ENCODE measurements at regions not wholly inside any gene's neighbourhood (a gene's known extent, or its start where the extent isn't known, plus 50 kb on each side); places are given as distances from the start of the nearest gene placed in this dataset.

- DNase-seq (ENCODE audit: low read depth): no peak
- H3K4me3 ChIP-seq (ENCODE audit: low read depth, low read length): no peak overlapping the region
- TF ChIP-seq, protein P1, sequence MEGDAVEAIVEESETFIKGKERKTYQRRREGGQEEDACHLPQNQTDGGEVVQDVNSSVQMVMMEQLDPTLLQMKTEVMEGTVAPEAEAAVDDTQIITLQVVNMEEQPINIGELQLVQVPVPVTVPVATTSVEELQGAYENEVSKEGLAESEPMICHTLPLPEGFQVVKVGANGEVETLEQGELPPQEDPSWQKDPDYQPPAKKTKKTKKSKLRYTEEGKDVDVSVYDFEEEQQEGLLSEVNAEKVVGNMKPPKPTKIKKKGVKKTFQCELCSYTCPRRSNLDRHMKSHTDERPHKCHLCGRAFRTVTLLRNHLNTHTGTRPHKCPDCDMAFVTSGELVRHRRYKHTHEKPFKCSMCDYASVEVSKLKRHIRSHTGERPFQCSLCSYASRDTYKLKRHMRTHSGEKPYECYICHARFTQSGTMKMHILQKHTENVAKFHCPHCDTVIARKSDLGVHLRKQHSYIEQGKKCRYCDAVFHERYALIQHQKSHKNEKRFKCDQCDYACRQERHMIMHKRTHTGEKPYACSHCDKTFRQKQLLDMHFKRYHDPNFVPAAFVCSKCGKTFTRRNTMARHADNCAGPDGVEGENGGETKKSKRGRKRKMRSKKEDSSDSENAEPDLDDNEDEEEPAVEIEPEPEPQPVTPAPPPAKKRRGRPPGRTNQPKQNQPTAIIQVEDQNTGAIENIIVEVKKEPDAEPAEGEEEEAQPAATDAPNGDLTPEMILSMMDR (IDR thresholded peaks at IDR 0.05; ENCODE audit: insufficient read depth, low read depth, low read length, missing control alignments): no peak
Measured at GRCh38 chr13:61600360-61601033, 184.8 kb upstream of the PCDH20 start.

DNA sequence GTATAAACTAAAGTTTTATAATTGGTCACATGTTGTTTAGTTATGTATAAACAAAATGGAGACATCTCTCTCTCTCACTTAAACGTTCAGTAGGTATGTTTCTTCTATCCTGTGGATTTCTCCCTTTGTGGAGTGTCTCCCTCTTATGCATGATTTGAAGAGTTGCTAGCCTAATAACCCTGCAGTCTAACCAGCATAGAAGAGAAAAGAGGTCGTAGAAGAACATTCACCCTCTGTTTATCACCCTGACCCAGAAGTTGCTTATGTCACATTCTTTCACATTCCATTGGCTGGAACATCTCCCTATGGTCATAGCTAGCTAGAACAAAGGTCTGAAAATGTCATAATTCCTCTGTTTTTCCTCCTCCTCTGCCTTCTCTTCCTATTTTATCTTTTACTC is 176.8 kb upstream of the PCDH20 start:
- TF ChIP-seq, protein P1 (IDR thresholded peaks at IDR 0.05; ENCODE audit: insufficient read depth, low read depth, low read length, missing control alignments): no peak
- H3K4me3 ChIP-seq (ENCODE audit: low read depth, low read length): no peak overlapping the region
- no peak for DNase-seq (ENCODE audit: low read depth)

- no peak for DNase-seq (ENCODE audit: low read depth)
- TF ChIP-seq, protein P1 (IDR thresholded peaks at IDR 0.05; ENCODE audit: insufficient read depth, low read depth, low read length, missing control alignments): no peak
Measured at GRCh38 chr13:61575973-61576372, 160.3 kb upstream of the PCDH20 start.

GRCh38 chr13:61563645-61564044 is 148.0 kb upstream of the PCDH20 start:
- TF ChIP-seq, protein P1 (IDR thresholded peaks at IDR 0.05; ENCODE audit: insufficient read depth, low read depth, low read length, missing control alignments): no peak
- no peak for DNase-seq (ENCODE audit: low read depth)
- H3K4me3 ChIP-seq (ENCODE audit: low read depth, low read length): no peak overlapping the region

More at GRCh38 chr13:61575973-61576372, 160.3 kb upstream of the PCDH20 start:
- no peak overlapping the region for H3K4me3 ChIP-seq (ENCODE audit: low read depth, low read length)

DNA sequence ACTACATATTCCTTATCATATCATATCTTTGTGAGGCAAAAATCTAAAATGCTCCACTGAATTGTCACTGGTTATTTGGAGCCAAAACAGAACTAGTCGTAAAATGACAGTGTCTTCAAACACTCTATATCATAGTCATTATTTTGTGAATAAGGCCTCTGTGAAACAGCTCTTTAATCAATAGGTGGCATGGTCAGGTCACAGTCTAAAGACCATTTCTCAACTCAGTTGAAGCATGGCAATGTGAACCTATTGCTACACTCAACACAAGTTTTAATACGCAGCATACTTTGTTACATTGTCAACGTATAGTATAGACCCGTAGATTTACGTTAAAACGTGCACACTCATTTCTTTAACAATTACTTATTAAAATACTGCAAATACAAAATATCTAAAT is 131.3 kb upstream of the PCDH20 start:
- DNase-seq (ENCODE audit: low read depth): no peak
- TF ChIP-seq, protein P1 (IDR thresholded peaks at IDR 0.05; ENCODE audit: insufficient read depth, low read depth, low read length, missing control alignments): no peak
- H3K4me3 ChIP-seq (ENCODE audit: low read depth, low read length): no peak overlapping the region

- TF ChIP-seq, protein P1 (IDR thresholded peaks at IDR 0.05; ENCODE audit: insufficient read depth, low read depth, low read length, missing control alignments): no peak
- H3K4me3 ChIP-seq (ENCODE audit: low read depth, low read length): no peak overlapping the region
- no peak for DNase-seq (ENCODE audit: low read depth)
Measured at GRCh38 chr13:61546413-61546812, 130.8 kb upstream of the PCDH20 start.

GRCh38 chr13:61536433-61536832 is 120.8 kb upstream of the PCDH20 start:
- TF ChIP-seq, protein P1 (IDR thresholded peaks at IDR 0.05; ENCODE audit: insufficient read depth, low read depth, low read length, missing control alignments): no peak
- no peak for DNase-seq (ENCODE audit: low read depth)
- no peak overlapping the region for H3K4me3 ChIP-seq (ENCODE audit: low read depth, low read length)
